Mesothelial cell of epicardium (in vitro differentiated cells): ENCODE measurements at regions not wholly inside any gene's neighbourhood (a gene's known extent, or its start where the extent isn't known, plus 50 kb on each side); places are given as distances from the start of the nearest gene placed in this dataset.

Source experiments
- DNase-seq, 2 experiments: peaks; one replicate each; pipeline ENCODE4 v3.0.0; 2021; ENCODE audit warnings: low spot score in 2 of 2; ENCODE audit not compliant: unreplicated experiment in 2 of 2
- H3K27ac Mint-ChIP-seq: 2 replicates; pipeline ENCODE4 v1.8.0; 2021; ENCODE audit warnings: mixed read lengths
- H3K27me3 Mint-ChIP-seq: 2 replicates; pipeline ENCODE4 v1.8.0; 2021; ENCODE audit warnings: low read depth, mixed read lengths
- H3K36me3 Mint-ChIP-seq: 2 replicates; pipeline ENCODE4 v1.8.0; 2021; ENCODE audit warnings: mixed read lengths
- H3K4me1 Mint-ChIP-seq: 2 replicates; pipeline ENCODE4 v1.8.0; 2021; ENCODE audit warnings: mixed read lengths
- H3K4me3 Mint-ChIP-seq: 2 replicates; pipeline ENCODE4 v1.8.0; 2021; ENCODE audit warnings: mild to moderate bottlenecking, moderate library complexity, mixed read lengths
- H3K9me3 Mint-ChIP-seq: 2 replicates; pipeline ENCODE4 v1.8.0; 2021; ENCODE audit warnings: mixed read lengths
- CTCF ChIP-seq: fragments of 200-600 bp; sonication (generic); IDR thresholded peaks from one replicate; pipeline ENCODE4 v1.5.0; 2021; ENCODE audit warnings: antibody characterized with exemption; ENCODE audit not compliant: unreplicated experiment

- Mint-ChIP-seq H3K27me3 (peaks cover 49% of the 10 kb centered on the region), H3K27ac (no peak overlapping the region), H3K4me3 (no peak overlapping the region), H3K36me3 (no peaks in the 10 kb centered on the region), H3K4me1 (no peaks in the 10 kb centered on the region), H3K9me3 (no peaks in the 10 kb centered on the region)
- no peak for TF ChIP-seq CTCF
- DNase-seq: no peak
These were observed 49.9 kb upstream of the ATP2B2 start for GRCh38 chr3:10555263-10555662.

GRCh38 chr3:10556312-10556711 lies 50.9 kb upstream of the ATP2B2 start:
- Mint-ChIP-seq H3K4me1 (no peaks in the 10 kb centered on the region), H3K36me3 (no peaks in the 10 kb centered on the region), H3K4me3 (no peak overlapping the region), H3K27ac (no peak overlapping the region), H3K27me3 (peaks cover 51% of the 10 kb centered on the region), H3K9me3 (no peaks in the 10 kb centered on the region)
- no peak for DNase-seq
- TF ChIP-seq CTCF: no peak

GRCh38 chr3:10557250-10557649 lies 51.9 kb upstream of the ATP2B2 start:
- Mint-ChIP-seq H3K4me1 (no peaks in the 10 kb centered on the region), H3K4me3 (no peak overlapping the region), H3K27ac (no peak overlapping the region), H3K36me3 (no peaks in the 10 kb centered on the region), H3K9me3 (no peaks in the 10 kb centered on the region), H3K27me3 (peaks cover 57% of the 10 kb centered on the region)
- TF ChIP-seq CTCF: no peak
- DNase-seq: no peak

GRCh38 chr3:10557781-10558373 lies 52.5 kb upstream of the ATP2B2 start:
- DNase-seq: no peak
- H3K9me3 Mint-ChIP-seq: no peaks in the 10 kb centered on the region
- H3K36me3 Mint-ChIP-seq: no peaks in the 10 kb centered on the region
- H3K27ac Mint-ChIP-seq: no peak overlapping the region
- H3K4me3 Mint-ChIP-seq: no peak overlapping the region
- H3K4me1 Mint-ChIP-seq: no peaks in the 10 kb centered on the region
- peaks cover 54% of the 10 kb centered on the region for H3K27me3 Mint-ChIP-seq
- TF ChIP-seq CTCF: no peak

GRCh38 chr3:10558736-10559135 lies 53.4 kb upstream of the ATP2B2 start:
- no peaks in the 10 kb centered on the region for H3K36me3 Mint-ChIP-seq
- H3K27ac Mint-ChIP-seq: no peak overlapping the region
- no peaks in the 10 kb centered on the region for H3K9me3 Mint-ChIP-seq
- no peaks in the 10 kb centered on the region for H3K4me1 Mint-ChIP-seq
- peaks cover 60% of the 10 kb centered on the region for H3K27me3 Mint-ChIP-seq
- H3K4me3 Mint-ChIP-seq: no peak overlapping the region
- TF ChIP-seq CTCF: no peak
- DNase-seq: no peak
